Vagina (tissue), 2 donors: ENCODE measurements at regions not wholly inside any gene's neighbourhood (a gene's known extent, or its start where the extent isn't known, plus 50 kb on each side); places are given as distances from the start of the nearest gene placed in this dataset.

Source experiments
- CTCF ChIP-seq, 3 experiments: fragments of 450-650 bp in 2 of 3; fragments of 200-600 bp in 1 of 3; sonication (generic) in 1 of 3; IDR thresholded peaks; one replicate each; pipeline ENCODE4 v1.5.1; 2017 to 2019; ENCODE audit warnings: antibody characterized with exemption in 3 of 3, mild to moderate bottlenecking in 2 of 3, moderate library complexity in 2 of 3
- POLR2A ChIP-seq, 2 donors: fragments of 450-650 bp; IDR thresholded peaks; one replicate each; pipeline ENCODE4 v1.6.1; 2017; ENCODE audit warnings: antibody characterized with exemption in 2 of 2, mild to moderate bottlenecking in 2 of 2, moderate library complexity in 2 of 2

DNA sequence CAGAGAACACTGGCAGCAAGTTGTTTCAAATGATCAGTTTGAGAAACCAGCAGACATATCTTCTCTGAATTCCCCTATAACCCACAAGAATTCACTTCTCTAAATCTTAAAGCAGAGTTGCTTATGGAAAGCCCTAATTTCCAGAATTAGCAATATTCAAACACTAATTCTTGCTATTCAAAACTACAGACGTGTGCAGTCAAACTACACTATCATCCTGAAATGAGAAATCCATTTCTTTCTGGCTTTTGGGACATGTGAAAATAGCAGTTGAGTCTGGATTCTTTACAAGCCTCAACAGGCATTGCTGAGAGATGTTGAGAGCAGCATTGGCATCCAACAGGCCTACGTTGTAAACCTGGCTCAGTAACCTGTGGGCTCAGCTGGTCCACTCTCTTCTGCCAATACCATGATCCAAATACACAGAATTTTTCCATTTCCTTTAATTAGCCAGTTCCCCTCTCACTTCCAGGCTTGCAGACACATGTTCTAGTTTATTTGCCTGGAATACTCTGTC is 74.6 kb upstream of the TMTC1 start:
- TF ChIP-seq POLR2A (IDR thresholded peaks at IDR 0.05) = no peak
- no peak for TF ChIP-seq CTCF (IDR thresholded peaks at IDR 0.05)
